ENCODE measurements at regions not wholly inside any gene's neighbourhood (a gene's known extent, or its start where the extent isn't known, plus 50 kb on each side); places are given as distances from the start of the nearest gene placed in this dataset.

GRCh38 chr2:145495590-145495989, 975.7 kb upstream of the ZEB2 start:
- no peak for DNase-seq

- no peak for DNase-seq
Measured at GRCh38 chr2:145494441-145494840, 974.5 kb upstream of the ZEB2 start.

- no peak for DNase-seq
Measured at GRCh38 chr2:145488571-145488970, 968.7 kb upstream of the ZEB2 start.

GRCh38 chr2:145484448-145485097, 964.7 kb upstream of the ZEB2 start:
- no peak for DNase-seq

- DNase-seq, result no peak
Measured at GRCh38 chr2:145483854-145484253, 963.9 kb upstream of the ZEB2 start.

- no peak for DNase-seq
Measured at GRCh38 chr2:145481334-145481922, 961.5 kb upstream of the ZEB2 start.

- no peak for DNase-seq
Measured at GRCh38 chr2:145464866-145465265, 944.9 kb upstream of the ZEB2 start.

GRCh38 chr2:145460112-145460511, 940.2 kb upstream of the ZEB2 start:
- no peak for DNase-seq

GRCh38 chr2:145431181-145431951, 911.4 kb upstream of the ZEB2 start:
- DNase-seq, result no peak

GRCh38 chr2:145423809-145424208, 903.9 kb upstream of the ZEB2 start:
- no peak for DNase-seq

- no peak for DNase-seq
Measured at GRCh38 chr2:145422576-145422975, 902.7 kb upstream of the ZEB2 start.

- DNase-seq, result no peak
Measured at GRCh38 chr2:145421841-145422240, 901.9 kb upstream of the ZEB2 start.

- DNase-seq, result no peak
Measured at GRCh38 chr2:145416640-145417039, 896.7 kb upstream of the ZEB2 start.

- no peak for DNase-seq
Measured at GRCh38 chr2:145415151-145415550, 895.2 kb upstream of the ZEB2 start.

GRCh38 chr2:145413261-145414030, 893.5 kb upstream of the ZEB2 start:
- DNase-seq, result no peak

- no peak for DNase-seq
Measured at GRCh38 chr2:145412155-145412554, 892.2 kb upstream of the ZEB2 start.

- peak; percentile 27 for DNase-seq
Measured at GRCh38 chr2:145411493-145411892, 891.6 kb upstream of the ZEB2 start.

- no peak for DNase-seq
Measured at GRCh38 chr2:145410086-145410485, 890.2 kb upstream of the ZEB2 start.

GRCh38 chr2:145408980-145409379, 889.1 kb upstream of the ZEB2 start:
- DNase-seq, result no peak

GRCh38 chr2:145404690-145405089, 884.8 kb upstream of the ZEB2 start:
- no peak for DNase-seq

- DNase-seq, result no peak
Measured at GRCh38 chr2:145402706-145403277, 882.9 kb upstream of the ZEB2 start.

- DNase-seq, result no peak
Measured at GRCh38 chr2:145399131-145399530, 879.2 kb upstream of the ZEB2 start.

GRCh38 chr2:145394181-145394580, 874.3 kb upstream of the ZEB2 start:
- DNase-seq, result no peak

Data from CD4-positive, alpha-beta T cell treated with Interleukin-21 for 1 hour (primary cell).